Uterus (tissue), 2 donors: ENCODE measurements at regions not wholly inside any gene's neighbourhood (a gene's known extent, or its start where the extent isn't known, plus 50 kb on each side); places are given as distances from the start of the nearest gene placed in this dataset.

ENCODE experiments used
- CTCF ChIP-seq, 4 experiments: fragments of 200-600 bp in 2 of 4; fragments of 450-650 bp in 2 of 4; sonication (generic) in 2 of 4; IDR thresholded peaks; one replicate each; pipeline ENCODE4 v1.5.1; 2016 to 2019; ENCODE audit warnings: antibody characterized with exemption in 4 of 4, mild to moderate bottlenecking in 2 of 4, moderate library complexity in 1 of 4
- POLR2A ChIP-seq, 2 donors: fragments of 450-650 bp; IDR thresholded peaks; one replicate each; pipeline ENCODE4 v1.6.1; 2016; ENCODE audit warnings: antibody characterized with exemption in 2 of 2, mild to moderate bottlenecking in 1 of 2, moderate library complexity in 1 of 2

- TF ChIP-seq POLR2A (IDR thresholded peaks at IDR 0.05): no peak
- TF ChIP-seq CTCF (IDR thresholded peaks at IDR 0.05): no peak
These were observed 91.4 kb downstream of the EDN1 start for GRCh38 chr6:12381587-12381986.
